Fibroblast of lung (primary cell): ENCODE measurements at regions not wholly inside any gene's neighbourhood (a gene's known extent, or its start where the extent isn't known, plus 50 kb on each side); places are given as distances from the start of the nearest gene placed in this dataset.

Experiments
- DNase-seq, 2 donors: peaks; one replicate each; pipeline versions ENCODE4 v3.0.0 to v3.0.0-alpha.2; 2010; ENCODE audit warnings: low read depth in 2 of 2
- H2AFZ ChIP-seq: 2 replicates; pipeline ENCODE4 v1.5.1; 2012; ENCODE audit warnings: low read length, control low read depth, inconsistent platforms
- H3K27ac ChIP-seq: 2 replicates; pipeline ENCODE4 v1.5.1; 2011; ENCODE audit warnings: low read length, control low read depth; ENCODE audit not compliant: insufficient read depth
- H3K27me3 ChIP-seq: 2 replicates; pipeline ENCODE4 v1.5.1; 2011; ENCODE audit warnings: mild to moderate bottlenecking, low read length; ENCODE audit not compliant: control insufficient read depth, insufficient read depth
- H3K36me3 ChIP-seq: 2 replicates; pipeline ENCODE4 v1.5.1; 2011; ENCODE audit warnings: low read length; ENCODE audit not compliant: control insufficient read depth, insufficient read depth
- H3K4me1 ChIP-seq: 2 replicates; pipeline ENCODE4 v1.5.1; 2011; ENCODE audit warnings: low read length; ENCODE audit not compliant: control insufficient read depth, insufficient read depth; ENCODE audit errors: extremely low read depth
- H3K4me2 ChIP-seq: 2 replicates; pipeline ENCODE4 v1.5.1; 2011; ENCODE audit warnings: low read length, control low read depth; ENCODE audit not compliant: insufficient read depth; ENCODE audit errors: extremely low read depth
- H3K4me3 ChIP-seq, 4 experiments: fragments of 200-600 bp in 1 of 4; sonication (generic) in 1 of 4; replicated peaks in 1 of 4; 2 replicates each; pipeline ENCODE4 v1.5.1; 2011 to 2016; ENCODE audit warnings: low read length in 4 of 4, low read depth in 3 of 4, mild to moderate bottlenecking in 3 of 4, control low read depth in 2 of 4, inconsistent platforms in 1 of 4, mixed read lengths in 1 of 4; ENCODE audit not compliant: insufficient read depth in 1 of 4; ENCODE audit errors: control extremely low read depth in 1 of 4
- H3K79me2 ChIP-seq: 2 replicates; pipeline ENCODE4 v1.5.1; 2012; ENCODE audit warnings: mild to moderate bottlenecking, low read length, inconsistent platforms; ENCODE audit not compliant: control insufficient read depth, insufficient read depth
- H3K9ac ChIP-seq: 2 replicates; pipeline ENCODE4 v1.5.1; 2011; ENCODE audit warnings: mild to moderate bottlenecking, low read length, control low read depth; ENCODE audit not compliant: insufficient read depth
- H3K9me3 ChIP-seq: 2 replicates; pipeline ENCODE4 v1.5.1; 2012; ENCODE audit warnings: low read depth, low read length; ENCODE audit not compliant: control insufficient read depth, insufficient read depth
- H4K20me1 ChIP-seq: 2 replicates; pipeline ENCODE4 v1.5.1; 2011; ENCODE audit warnings: low read length; ENCODE audit not compliant: control insufficient read depth, insufficient read depth; ENCODE audit errors: extremely low read depth
- EZH2 ChIP-seq: IDR thresholded peaks from 2 replicates; pipeline ENCODE4 v1.5.1; 2012; ENCODE audit warnings: low read length, control low read depth, mild to moderate bottlenecking; ENCODE audit errors: missing control alignments
- TF ChIP-seq, protein P1 (sequence below), 2 donors: IDR thresholded peaks in 1 of 2; conservative IDR thresholded peaks in 1 of 2; 1 replicate in 1 of 2; 2 replicates in 1 of 2; pipeline ENCODE4 v1.5.1; 2011 to 2012; ENCODE audit warnings: low read length in 2 of 2, control low read depth in 1 of 2, inconsistent platforms in 1 of 2, low read depth in 1 of 2, mild to moderate bottlenecking in 1 of 2

GRCh38 chr2:11051280-11051679 is 104.0 kb upstream of the SLC66A3 start:
- H3K4me2 ChIP-seq, result no peak overlapping the region
- no peak overlapping the region for H2AFZ ChIP-seq
- H3K9me3 ChIP-seq, result no peaks in the 10 kb centered on the region
- no peak overlapping the region for H3K9ac ChIP-seq
- TF ChIP-seq EZH2, result no peak
- TF ChIP-seq, protein P1, sequence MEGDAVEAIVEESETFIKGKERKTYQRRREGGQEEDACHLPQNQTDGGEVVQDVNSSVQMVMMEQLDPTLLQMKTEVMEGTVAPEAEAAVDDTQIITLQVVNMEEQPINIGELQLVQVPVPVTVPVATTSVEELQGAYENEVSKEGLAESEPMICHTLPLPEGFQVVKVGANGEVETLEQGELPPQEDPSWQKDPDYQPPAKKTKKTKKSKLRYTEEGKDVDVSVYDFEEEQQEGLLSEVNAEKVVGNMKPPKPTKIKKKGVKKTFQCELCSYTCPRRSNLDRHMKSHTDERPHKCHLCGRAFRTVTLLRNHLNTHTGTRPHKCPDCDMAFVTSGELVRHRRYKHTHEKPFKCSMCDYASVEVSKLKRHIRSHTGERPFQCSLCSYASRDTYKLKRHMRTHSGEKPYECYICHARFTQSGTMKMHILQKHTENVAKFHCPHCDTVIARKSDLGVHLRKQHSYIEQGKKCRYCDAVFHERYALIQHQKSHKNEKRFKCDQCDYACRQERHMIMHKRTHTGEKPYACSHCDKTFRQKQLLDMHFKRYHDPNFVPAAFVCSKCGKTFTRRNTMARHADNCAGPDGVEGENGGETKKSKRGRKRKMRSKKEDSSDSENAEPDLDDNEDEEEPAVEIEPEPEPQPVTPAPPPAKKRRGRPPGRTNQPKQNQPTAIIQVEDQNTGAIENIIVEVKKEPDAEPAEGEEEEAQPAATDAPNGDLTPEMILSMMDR (conservative IDR thresholded peaks at IDR 0.05 in 1 of 2, IDR thresholded peaks at IDR 0.05 in 1 of 2; ENCODE audit: low read depth in 1 of 2, low read length in 2 of 2), result no peak
- H3K36me3 ChIP-seq, result no peaks in the 10 kb centered on the region
- no peaks in the 10 kb centered on the region for H3K27me3 ChIP-seq
- DNase-seq, result no peak
- no peaks in the 10 kb centered on the region for H3K4me1 ChIP-seq
- no peak overlapping the region for H3K27ac ChIP-seq
- no peak overlapping the region for H3K4me3 ChIP-seq
- H4K20me1 ChIP-seq, result no peaks in the 10 kb centered on the region
- no peaks in the 10 kb centered on the region for H3K79me2 ChIP-seq

GRCh38 chr2:11053546-11053945 is 101.7 kb upstream of the SLC66A3 start:
- Histone ChIP-seq H3K9me3 (no peaks in the 10 kb centered on the region), H4K20me1 (no peaks in the 10 kb centered on the region), H3K36me3 (no peaks in the 10 kb centered on the region), H3K27ac (no peak overlapping the region), H3K4me3 (no peak overlapping the region), H3K4me1 (peaks cover 2% of the 10 kb centered on the region), H3K79me2 (no peaks in the 10 kb centered on the region), H3K9ac (no peak overlapping the region), H2AFZ (no peak overlapping the region), H3K4me2 (no peak overlapping the region), H3K27me3 (no peaks in the 10 kb centered on the region)
- TF ChIP-seq EZH2, result no peak
- TF ChIP-seq, protein P1 (conservative IDR thresholded peaks at IDR 0.05 in 1 of 2, IDR thresholded peaks at IDR 0.05 in 1 of 2; ENCODE audit: low read depth in 1 of 2, low read length in 2 of 2), result no peak
- no peak for DNase-seq

DNA sequence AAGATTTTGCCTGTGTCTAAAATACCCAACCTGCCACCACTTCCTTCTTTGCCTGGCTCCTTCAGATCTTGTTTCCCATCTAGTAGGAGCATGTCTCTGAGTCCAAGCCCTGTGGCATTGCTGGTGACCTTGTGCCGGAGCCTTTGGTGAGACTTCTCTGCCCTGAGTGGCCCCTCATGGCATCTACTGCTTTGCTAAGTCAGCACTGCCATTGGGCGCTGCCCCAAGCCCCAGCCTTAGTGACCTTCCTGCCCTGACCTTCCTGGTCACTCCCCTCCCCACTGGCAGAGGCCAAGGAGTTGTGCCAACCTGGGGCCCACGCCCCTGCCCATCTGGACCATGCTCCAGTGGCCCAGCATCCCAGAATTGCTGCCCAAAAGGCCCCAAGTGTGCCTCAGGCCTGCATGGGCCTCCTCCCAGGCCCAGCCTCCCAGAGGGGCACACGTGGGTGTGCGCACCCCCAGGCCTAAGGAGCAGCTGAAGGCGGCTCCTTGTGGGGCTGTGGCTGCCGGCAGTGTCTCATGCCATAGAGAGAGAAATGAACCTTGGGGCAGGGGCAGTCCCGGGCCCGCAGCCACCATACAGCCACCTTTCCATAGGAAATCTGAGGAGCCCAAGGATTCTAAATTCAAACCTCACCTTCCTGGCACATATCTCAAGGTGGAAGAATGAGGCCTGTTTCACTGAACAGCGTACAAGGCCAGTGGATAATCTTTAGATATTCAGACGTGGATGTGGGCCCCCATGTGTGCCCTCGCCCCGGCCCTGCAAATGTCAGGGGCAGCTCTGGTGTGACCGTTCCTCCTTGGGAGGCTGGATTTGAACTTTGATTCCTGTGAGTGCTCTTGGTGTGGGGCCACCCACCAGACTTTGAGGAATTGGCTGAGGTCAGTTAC is 100.2 kb upstream of the SLC66A3 start:
- H3K27me3 ChIP-seq, result no peaks in the 10 kb centered on the region
- no peak overlapping the region for H3K4me2 ChIP-seq
- no peak overlapping the region for H3K4me3 ChIP-seq
- no peak overlapping the region for H2AFZ ChIP-seq
- H3K36me3 ChIP-seq, result no peaks in the 10 kb centered on the region
- DNase-seq, result no peak
- no peaks in the 10 kb centered on the region for H3K9me3 ChIP-seq
- TF ChIP-seq EZH2, result no peak
- TF ChIP-seq, protein P1 (conservative IDR thresholded peaks at IDR 0.05 in 1 of 2, IDR thresholded peaks at IDR 0.05 in 1 of 2; ENCODE audit: low read depth in 1 of 2, low read length in 2 of 2), result no peak
- H3K9ac ChIP-seq, result no peak overlapping the region
- no peaks in the 10 kb centered on the region for H3K79me2 ChIP-seq
- H4K20me1 ChIP-seq, result no peaks in the 10 kb centered on the region
- H3K4me1 ChIP-seq, result peaks cover 2% of the 10 kb centered on the region
- no peak overlapping the region for H3K27ac ChIP-seq
